C4-2B (cell line): ENCODE measurements at regions not wholly inside any gene's neighbourhood (a gene's known extent, or its start where the extent isn't known, plus 50 kb on each side); places are given as distances from the start of the nearest gene placed in this dataset.

ENCODE experiments used
- ZFX ChIP-seq: fragments of 450-650 bp; IDR thresholded peaks from 2 replicates; pipeline ENCODE4 v1.6.1; 2017
- TF ChIP-seq, protein P1 (sequence below): fragments of 450-650 bp; conservative IDR thresholded peaks from 2 replicates; pipeline ENCODE4 v1.5.1; 2017; ENCODE audit warnings: mild to moderate bottlenecking

DNA sequence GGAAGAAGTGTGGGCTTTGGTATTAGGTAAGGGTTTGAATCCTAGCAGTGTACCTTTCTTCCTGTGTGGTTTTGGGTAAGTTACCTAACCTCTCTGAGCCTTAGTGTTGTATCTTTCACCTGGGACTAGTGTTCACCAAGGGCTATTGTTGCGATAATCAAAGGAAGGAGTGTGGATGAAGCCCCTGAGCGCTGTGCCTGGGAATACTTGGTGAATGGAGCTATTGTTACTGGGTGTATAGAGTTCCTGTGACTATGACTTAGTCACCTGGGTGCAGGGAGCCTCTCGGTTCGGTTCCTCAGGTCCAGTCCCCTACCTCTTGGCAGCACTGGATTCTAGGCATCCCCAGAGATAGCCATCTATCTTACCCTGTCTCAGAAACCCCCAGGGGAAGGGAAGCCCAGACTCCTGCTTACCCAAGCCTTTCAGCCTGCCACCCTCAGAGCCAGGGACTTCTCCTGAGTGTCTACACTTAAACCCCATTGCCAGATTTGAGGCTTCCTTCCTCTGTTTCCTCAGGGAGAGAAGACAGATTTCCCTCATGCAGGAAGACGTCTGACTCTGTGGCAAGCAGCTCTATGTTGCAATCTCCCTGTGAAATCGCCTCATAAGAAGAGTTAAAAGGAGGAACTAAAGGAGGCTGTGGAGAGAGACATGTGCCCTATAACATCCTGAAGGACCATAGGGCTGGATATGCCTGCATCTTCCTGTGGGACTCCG is 181.0 kb upstream of the PITX1 start:
- TF ChIP-seq, protein P1, sequence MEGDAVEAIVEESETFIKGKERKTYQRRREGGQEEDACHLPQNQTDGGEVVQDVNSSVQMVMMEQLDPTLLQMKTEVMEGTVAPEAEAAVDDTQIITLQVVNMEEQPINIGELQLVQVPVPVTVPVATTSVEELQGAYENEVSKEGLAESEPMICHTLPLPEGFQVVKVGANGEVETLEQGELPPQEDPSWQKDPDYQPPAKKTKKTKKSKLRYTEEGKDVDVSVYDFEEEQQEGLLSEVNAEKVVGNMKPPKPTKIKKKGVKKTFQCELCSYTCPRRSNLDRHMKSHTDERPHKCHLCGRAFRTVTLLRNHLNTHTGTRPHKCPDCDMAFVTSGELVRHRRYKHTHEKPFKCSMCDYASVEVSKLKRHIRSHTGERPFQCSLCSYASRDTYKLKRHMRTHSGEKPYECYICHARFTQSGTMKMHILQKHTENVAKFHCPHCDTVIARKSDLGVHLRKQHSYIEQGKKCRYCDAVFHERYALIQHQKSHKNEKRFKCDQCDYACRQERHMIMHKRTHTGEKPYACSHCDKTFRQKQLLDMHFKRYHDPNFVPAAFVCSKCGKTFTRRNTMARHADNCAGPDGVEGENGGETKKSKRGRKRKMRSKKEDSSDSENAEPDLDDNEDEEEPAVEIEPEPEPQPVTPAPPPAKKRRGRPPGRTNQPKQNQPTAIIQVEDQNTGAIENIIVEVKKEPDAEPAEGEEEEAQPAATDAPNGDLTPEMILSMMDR, result no peak
- no peak for TF ChIP-seq ZFX
